Thoracic aorta (tissue), 2 donors: ENCODE measurements at regions not wholly inside any gene's neighbourhood (a gene's known extent, or its start where the extent isn't known, plus 50 kb on each side); places are given as distances from the start of the nearest gene placed in this dataset.
A peak's percentile ranks its signal among the peaks of the same experiment; 100 is the strongest.

Experiments used
- ATAC-seq: fragments of 150-250 bp; one replicate; pipeline ENCODE4 v1.8.0; 2017; ENCODE audit warnings: low read depth; ENCODE audit not compliant: insufficient number of reproducible peaks, low FRiP score
- DNase-seq: peaks from one replicate; pipeline ENCODE4 v3.0.0-alpha.2; 2020; ENCODE audit warnings: low spot score
- H3K27ac ChIP-seq, 2 donors: fragments of 200-600 bp; sonication (generic); 1 replicate in 1 of 2; 2 replicates in 1 of 2; pipeline ENCODE4 v1.5.1; 2016; ENCODE audit warnings: mild to moderate bottlenecking in 2 of 2, moderate library complexity in 2 of 2
- H3K27me3 ChIP-seq: fragments of 200-600 bp; sonication (generic); replicated peaks from 2 replicates; pipeline ENCODE4 v1.6.0; 2016; ENCODE audit warnings: mild to moderate bottlenecking; ENCODE audit not compliant: insufficient read depth
- H3K36me3 ChIP-seq: fragments of 200-600 bp; sonication (generic); one replicate; pipeline ENCODE4 v1.5.1; 2016
- H3K4me1 ChIP-seq, 2 donors: fragments of 200-600 bp; sonication (generic); 1 replicate in 1 of 2; 2 replicates in 1 of 2; pipeline versions ENCODE4 v1.5.1 to v1.6.0; 2016; ENCODE audit warnings: low read depth in 2 of 2, mild to moderate bottlenecking in 1 of 2; ENCODE audit not compliant: control insufficient read depth in 1 of 2
- H3K4me3 ChIP-seq: fragments of 200-600 bp; sonication (generic); 2 replicates; pipeline ENCODE4 v1.5.1; 2016; ENCODE audit warnings: mild to moderate bottlenecking
- H3K9me3 ChIP-seq: fragments of 200-600 bp; sonication (generic); 2 replicates; pipeline ENCODE4 v1.5.1; 2016
- TF ChIP-seq, protein P1 (sequence below): fragments of 200-600 bp; sonication (generic); IDR thresholded peaks from one replicate; pipeline ENCODE4 v1.5.1; 2019; ENCODE audit warnings: antibody characterized with exemption

DNA sequence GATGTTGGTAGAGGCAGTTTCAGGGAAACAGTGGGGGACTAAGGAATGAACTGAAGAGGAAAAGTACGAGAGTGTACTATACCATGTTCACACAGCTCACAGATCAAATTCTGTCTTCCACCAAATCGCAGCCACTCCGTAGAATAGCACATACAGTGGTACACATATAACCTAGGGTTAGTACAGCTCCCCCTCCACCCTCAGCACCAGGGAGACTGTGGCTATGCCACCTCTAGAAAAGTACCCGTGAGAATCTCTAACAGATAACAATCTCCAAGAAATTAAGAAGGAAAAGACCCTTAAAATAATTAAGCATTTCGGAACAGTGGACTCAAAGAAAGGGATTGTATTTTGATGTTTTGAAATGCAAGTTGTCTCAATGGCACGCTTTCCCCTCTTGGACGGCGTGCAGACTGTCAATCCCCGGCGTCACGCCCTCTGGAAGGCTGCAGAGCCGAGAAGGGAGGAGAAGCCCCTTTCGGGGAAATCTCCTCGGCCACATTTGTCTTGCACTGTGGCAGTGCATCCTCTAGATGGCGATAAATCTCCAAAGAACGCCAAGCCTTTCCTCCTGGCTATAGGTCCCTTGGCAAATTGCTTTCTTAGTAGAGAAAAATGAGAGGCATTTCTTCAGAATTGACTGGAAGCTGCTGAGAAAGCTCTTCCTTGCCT lies 345.0 kb downstream of the REEP3 start:
- Histone ChIP-seq H3K36me3 (no peaks in the 10 kb centered on the region), H3K4me3 (peak overlapping the region; percentile 19), H3K4me1 (peaks cover 0 to 12% of the 10 kb centered on the region in 2 donors), H3K27me3 (no peaks in the 10 kb centered on the region), H3K27ac (no peak overlapping the region), H3K9me3 (no peaks in the 10 kb centered on the region)
- DNase-seq (no peak), ATAC-seq (no peak)
- TF ChIP-seq, protein P1, sequence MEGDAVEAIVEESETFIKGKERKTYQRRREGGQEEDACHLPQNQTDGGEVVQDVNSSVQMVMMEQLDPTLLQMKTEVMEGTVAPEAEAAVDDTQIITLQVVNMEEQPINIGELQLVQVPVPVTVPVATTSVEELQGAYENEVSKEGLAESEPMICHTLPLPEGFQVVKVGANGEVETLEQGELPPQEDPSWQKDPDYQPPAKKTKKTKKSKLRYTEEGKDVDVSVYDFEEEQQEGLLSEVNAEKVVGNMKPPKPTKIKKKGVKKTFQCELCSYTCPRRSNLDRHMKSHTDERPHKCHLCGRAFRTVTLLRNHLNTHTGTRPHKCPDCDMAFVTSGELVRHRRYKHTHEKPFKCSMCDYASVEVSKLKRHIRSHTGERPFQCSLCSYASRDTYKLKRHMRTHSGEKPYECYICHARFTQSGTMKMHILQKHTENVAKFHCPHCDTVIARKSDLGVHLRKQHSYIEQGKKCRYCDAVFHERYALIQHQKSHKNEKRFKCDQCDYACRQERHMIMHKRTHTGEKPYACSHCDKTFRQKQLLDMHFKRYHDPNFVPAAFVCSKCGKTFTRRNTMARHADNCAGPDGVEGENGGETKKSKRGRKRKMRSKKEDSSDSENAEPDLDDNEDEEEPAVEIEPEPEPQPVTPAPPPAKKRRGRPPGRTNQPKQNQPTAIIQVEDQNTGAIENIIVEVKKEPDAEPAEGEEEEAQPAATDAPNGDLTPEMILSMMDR = peak; percentile 73

GRCh38 chr10:63866747-63867140 lies 345.5 kb downstream of the REEP3 start:
- DNase-seq = no peak
- Histone ChIP-seq H3K4me3 (peak overlapping the region; percentile 19), H3K27me3 (no peaks in the 10 kb centered on the region), H3K9me3 (no peaks in the 10 kb centered on the region), H3K36me3 (no peaks in the 10 kb centered on the region), H3K27ac (no peak overlapping the region), H3K4me1 (peaks cover 0 to 12% of the 10 kb centered on the region in 2 donors)
- TF ChIP-seq, protein P1 = no peak
- no peak for ATAC-seq

DNA sequence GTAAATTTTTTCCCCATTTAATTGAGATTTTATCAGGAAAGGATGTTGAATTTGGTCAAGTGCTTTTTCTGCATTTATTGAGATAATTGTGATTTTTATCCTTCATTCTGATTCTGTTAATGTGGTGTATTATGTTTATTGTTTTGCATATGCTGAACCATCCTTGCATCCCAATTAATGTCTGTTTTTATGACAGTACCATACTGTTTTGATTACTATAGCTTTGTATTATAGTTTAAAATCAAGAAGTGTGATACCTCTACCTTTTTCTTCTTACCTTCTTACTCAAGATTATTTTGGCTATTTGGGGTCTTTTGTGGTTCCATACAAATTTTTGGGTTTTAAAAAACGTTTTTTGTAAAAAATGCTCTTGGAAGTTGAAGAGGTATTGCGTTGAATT lies 357.2 kb downstream of the REEP3 start:
- DNase-seq (no peak), ATAC-seq (no peak)
- no peak overlapping the region for H3K27ac ChIP-seq
- TF ChIP-seq, protein P1 = no peak
- H3K4me3 ChIP-seq = no peak overlapping the region
- H3K4me1 ChIP-seq = no peaks in the 10 kb centered on the region
- H3K9me3 ChIP-seq = peaks cover 10% of the 10 kb centered on the region
- no peaks in the 10 kb centered on the region for H3K27me3 ChIP-seq
- H3K36me3 ChIP-seq = no peaks in the 10 kb centered on the region

DNA sequence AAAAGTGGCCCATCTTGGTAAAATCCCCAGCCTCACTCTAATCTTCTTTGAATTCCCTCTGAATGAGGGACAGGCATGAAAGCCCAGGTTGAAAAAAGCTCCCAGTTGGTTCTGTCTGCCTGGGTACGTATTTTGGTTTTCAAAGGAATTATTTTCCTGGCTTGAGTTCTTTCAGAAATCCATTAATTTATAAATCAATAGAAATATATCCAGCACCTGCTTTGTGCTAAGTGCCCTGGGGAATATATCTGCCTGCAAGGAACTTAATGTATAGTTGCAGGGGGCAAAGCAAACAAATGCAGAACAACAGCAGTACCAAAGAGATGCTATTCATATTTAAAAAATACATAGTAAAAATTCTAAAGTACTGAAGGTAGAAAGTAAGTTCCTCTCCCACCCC lies 362.7 kb downstream of the REEP3 start:
- Histone ChIP-seq H3K27me3 (no peaks in the 10 kb centered on the region), H3K4me3 (no peak overlapping the region), H3K4me1 (no peaks in the 10 kb centered on the region), H3K27ac (no peak overlapping the region), H3K36me3 (no peaks in the 10 kb centered on the region), H3K9me3 (peaks cover 2% of the 10 kb centered on the region)
- DNase-seq (no peak), ATAC-seq (no peak)
- TF ChIP-seq, protein P1 = no peak

DNA sequence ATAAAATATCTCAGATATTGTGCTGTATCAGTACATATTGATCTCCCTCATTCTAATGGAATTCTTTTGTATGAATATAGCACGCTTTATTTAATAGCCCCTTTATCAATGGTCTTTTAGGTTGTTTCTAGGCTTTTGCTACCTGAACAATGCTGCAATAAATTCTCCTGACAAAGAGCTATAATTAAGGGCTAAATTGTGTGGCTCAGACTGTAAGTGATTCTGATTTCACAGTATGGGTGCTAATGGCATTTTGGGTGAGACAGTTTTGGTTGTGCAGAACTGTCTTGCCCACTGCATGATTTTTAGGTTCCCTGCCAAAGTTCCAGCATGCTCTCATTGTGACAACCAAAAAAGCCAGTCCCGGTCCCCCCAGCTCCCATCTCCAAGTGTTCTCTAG lies 363.2 kb downstream of the REEP3 start:
- ATAC-seq (no peak), DNase-seq (no peak)
- no peak overlapping the region for H3K4me3 ChIP-seq
- no peaks in the 10 kb centered on the region for H3K4me1 ChIP-seq
- H3K27ac ChIP-seq = no peak overlapping the region
- H3K27me3 ChIP-seq = no peaks in the 10 kb centered on the region
- TF ChIP-seq, protein P1 = no peak
- H3K9me3 ChIP-seq = no peaks in the 10 kb centered on the region
- no peaks in the 10 kb centered on the region for H3K36me3 ChIP-seq
